MM.1S (cell line): ENCODE measurements at regions not wholly inside any gene's neighbourhood (a gene's known extent, or its start where the extent isn't known, plus 50 kb on each side); places are given as distances from the start of the nearest gene placed in this dataset.

Experiments used
- CTCF ChIP-seq: fragments of 300-600 bp; sonication (generic); IDR thresholded peaks from 2 replicates; pipeline ENCODE4 v1.5.1; 2016; ENCODE audit warnings: antibody characterized with exemption, low read length, mixed read lengths
- EZH2 ChIP-seq: fragments of 300-600 bp; sonication (generic); optimal IDR thresholded peaks from 2 replicates; pipeline ENCODE3; 2017; ENCODE audit warnings: low read depth, mild to moderate bottlenecking, antibody characterized with exemption, low read length, mixed read lengths

- TF ChIP-seq CTCF (no peak), EZH2 (no peak)
Measured at GRCh38 chr4:81541161-81541945, 69.6 kb upstream of the RASGEF1B start.
